GM23338 (cell line): ENCODE measurements at regions not wholly inside any gene's neighbourhood (a gene's known extent, or its start where the extent isn't known, plus 50 kb on each side); places are given as distances from the start of the nearest gene placed in this dataset.

Experiments used
- ATAC-seq: fragments of 200-7000 bp; cut with Tn5 transposase; 3 replicates; pipeline ENCODE4 v1.9.1; 2020
- DNase-seq: peaks from one replicate; pipeline ENCODE4 v3.0.0-alpha.2; 2015; ENCODE audit warnings: low spot score
- H2AFZ ChIP-seq: fragments of 200-600 bp; sonication (generic); 2 replicates; pipeline ENCODE4 v1.8.0; 2016; ENCODE audit warnings: antibody characterized with exemption, mild to moderate bottlenecking, moderate library complexity
- H3F3A ChIP-seq: fragments of 200-600 bp; sonication (generic); replicated peaks from 2 replicates; pipeline ENCODE4 v1.8.0; 2017; ENCODE audit warnings: antibody characterized with exemption, mixed run types, low read depth
- H3K27ac ChIP-seq: fragments of 200-600 bp; sonication (generic); 2 replicates; pipeline ENCODE4 v1.6.1; 2016; ENCODE audit warnings: low read depth
- H3K27me3 ChIP-seq: fragments of 200-600 bp; sonication (generic); 2 replicates; pipeline ENCODE4 v1.8.0; 2016; ENCODE audit warnings: mild to moderate bottlenecking, mixed run types, moderate library complexity; ENCODE audit not compliant: insufficient read depth
- H3K36me3 ChIP-seq: fragments of 200-600 bp; sonication (generic); 2 replicates; pipeline ENCODE4 v1.8.0; 2016; ENCODE audit warnings: mild to moderate bottlenecking; ENCODE audit not compliant: insufficient read depth
- H3K4me1 ChIP-seq: fragments of 200-600 bp; sonication (generic); 2 replicates; pipeline ENCODE4 v1.8.0; 2016; ENCODE audit warnings: mild to moderate bottlenecking, moderate library complexity; ENCODE audit not compliant: insufficient read depth
- H3K4me2 ChIP-seq: fragments of 200-600 bp; sonication (generic); 2 replicates; pipeline ENCODE4 v1.7.1; 2017; ENCODE audit warnings: mixed run types
- H3K4me3 ChIP-seq: fragments of 200-600 bp; sonication (generic); 2 replicates; pipeline ENCODE4 v1.6.1; 2016; ENCODE audit warnings: mixed run types
- H3K79me2 ChIP-seq: fragments of 200-600 bp; sonication (generic); replicated peaks from 2 replicates; pipeline ENCODE4 v1.8.0; 2017; ENCODE audit warnings: mild to moderate bottlenecking; ENCODE audit not compliant: insufficient read depth
- H3K9me2 ChIP-seq: fragments of 200-600 bp; sonication (generic); 2 replicates; pipeline ENCODE4 v1.8.0; 2017; ENCODE audit not compliant: insufficient read depth
- H4K20me1 ChIP-seq: fragments of 200-600 bp; sonication (generic); replicated peaks from 2 replicates; pipeline ENCODE4 v1.8.0; 2017; ENCODE audit warnings: mild to moderate bottlenecking; ENCODE audit not compliant: insufficient read depth
- H3K27ac Mint-ChIP-seq: 2 replicates; pipeline ENCODE4 v1.8.0; 2020; ENCODE audit warnings: inconsistent platforms, mild to moderate bottlenecking, moderate library complexity, mixed read lengths
- H3K27me3 Mint-ChIP-seq: 3 replicates; pipeline ENCODE4 v1.8.0; 2022; ENCODE audit warnings: low read depth, mild to moderate bottlenecking, moderate library complexity, mixed read lengths, inconsistent platforms; ENCODE audit not compliant: insufficient read depth, poor library complexity
- H3K36me3 Mint-ChIP-seq: 3 replicates; pipeline ENCODE4 v1.8.0; 2021; ENCODE audit warnings: low read depth, mild to moderate bottlenecking, inconsistent platforms, moderate library complexity, mixed read lengths
- H3K4me1 Mint-ChIP-seq: 3 replicates; pipeline ENCODE4 v1.8.0; 2020; ENCODE audit warnings: mild to moderate bottlenecking, inconsistent platforms, mixed read lengths
- H3K4me3 Mint-ChIP-seq: 3 replicates; pipeline ENCODE4 v1.8.0; 2021; ENCODE audit warnings: moderate library complexity, mild to moderate bottlenecking, inconsistent platforms, mixed read lengths
- H3K9me3 Mint-ChIP-seq: 3 replicates; pipeline ENCODE4 v1.8.0; 2020; ENCODE audit warnings: moderate library complexity, mild to moderate bottlenecking, inconsistent platforms, mixed read lengths
- CREB1 ChIP-seq: fragments of 250-450 bp; sonication (Bioruptor Pico); IDR thresholded peaks from 2 replicates; pipeline ENCODE4 v1.5.0; 2020; ENCODE audit warnings: low read depth, mild to moderate bottlenecking, moderate library complexity
- EZH2 ChIP-seq: fragments of 200-600 bp; sonication (generic); IDR thresholded peaks from one replicate; pipeline ENCODE4 v1.8.0; 2017; ENCODE audit warnings: antibody characterized with exemption, mild to moderate bottlenecking, low read depth; ENCODE audit not compliant: unreplicated experiment
- EZH2phosphoT487 ChIP-seq: fragments of 200-600 bp; sonication (generic); IDR thresholded peaks from one replicate; pipeline ENCODE4 v1.8.1; 2018; ENCODE audit warnings: antibody characterized with exemption; ENCODE audit not compliant: unreplicated experiment
- JUNB ChIP-seq: IDR thresholded peaks from one replicate; pipeline ENCODE4 v1.6.1; 2016; ENCODE audit warnings: antibody characterized with exemption; ENCODE audit not compliant: unreplicated experiment
- NANOG ChIP-seq: IDR thresholded peaks from 2 replicates; pipeline ENCODE4 v1.6.1; 2016; ENCODE audit warnings: antibody characterized with exemption, borderline replicate concordance
- POLR2AphosphoS5 ChIP-seq: IDR thresholded peaks from 2 replicates; pipeline ENCODE4 v1.6.1; 2016; ENCODE audit warnings: antibody characterized with exemption, low read depth
- STAT1 ChIP-seq: IDR thresholded peaks from one replicate; pipeline ENCODE4 v1.6.1; 2016; ENCODE audit warnings: antibody characterized with exemption; ENCODE audit not compliant: unreplicated experiment
- ZNF114 ChIP-seq: fragments of 250-450 bp; sonication (Bioruptor Pico); IDR thresholded peaks from 2 replicates; pipeline ENCODE4 v1.5.0; 2020; ENCODE audit warnings: mild to moderate bottlenecking, moderate library complexity
- ZNF331 ChIP-seq: fragments of 250-450 bp; sonication (Bioruptor Pico); IDR thresholded peaks from 2 replicates; pipeline ENCODE4 v1.5.0; 2020; ENCODE audit warnings: low read depth, mild to moderate bottlenecking, moderate library complexity
- TF ChIP-seq, protein P1 (sequence below): fragments of 250-450 bp; sonication (Bioruptor Pico); IDR thresholded peaks from 2 replicates; pipeline ENCODE4 v1.5.0; 2020; ENCODE audit warnings: mild to moderate bottlenecking, moderate library complexity
- TF ChIP-seq, protein P2 (sequence below), 2 experiments: fragments of 200-600 bp in 1 of 2; sonication (generic) in 1 of 2; conservative IDR thresholded peaks; 2 replicates each; pipeline versions ENCODE4 v1.5.1 to v1.6.1; 2016 to 2017; ENCODE audit warnings: antibody characterized with exemption in 2 of 2, low read depth in 2 of 2, mild to moderate bottlenecking in 2 of 2, moderate library complexity in 1 of 2
- TF ChIP-seq, protein P3 (sequence below): IDR thresholded peaks from one replicate; pipeline ENCODE4 v1.6.1; 2018; ENCODE audit warnings: antibody characterized with exemption; ENCODE audit not compliant: unreplicated experiment
- TF ChIP-seq, protein P4 (sequence below): IDR thresholded peaks from 2 replicates; pipeline ENCODE4 v1.6.1; 2016; ENCODE audit warnings: antibody characterized with exemption

DNA sequence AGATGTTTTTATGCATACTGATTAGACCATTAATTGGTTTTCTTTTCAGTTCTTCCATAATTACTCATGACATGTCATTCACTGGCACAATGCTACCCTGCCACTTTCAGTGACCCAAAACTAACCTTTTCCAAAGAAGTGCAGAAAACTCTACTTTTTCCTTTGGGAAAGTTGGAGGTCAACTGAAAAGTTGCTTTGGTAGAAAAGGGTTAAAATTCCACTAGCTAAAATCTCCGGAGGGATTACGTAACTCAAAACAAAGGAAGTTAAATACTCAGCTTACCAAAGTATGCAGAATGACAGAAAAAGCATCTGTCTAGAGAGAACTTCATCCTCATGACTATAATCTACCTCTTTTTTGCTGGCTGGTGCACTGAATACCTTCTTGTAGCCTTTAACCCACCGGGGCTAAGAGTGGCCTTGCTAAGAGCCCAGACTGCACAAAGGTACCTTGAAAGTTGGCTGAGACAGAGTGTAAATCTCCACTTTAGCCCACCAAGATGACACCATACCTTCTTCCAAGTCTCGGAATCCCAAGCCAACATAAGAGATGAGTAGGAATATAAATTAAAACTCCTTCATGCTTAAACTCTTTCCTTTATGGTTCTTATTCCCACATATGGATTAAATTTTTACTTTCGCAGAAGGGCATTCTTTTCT, 1099.5 kb upstream of the INTU start:
- no peak for TF ChIP-seq NANOG
- TF ChIP-seq, protein P1, sequence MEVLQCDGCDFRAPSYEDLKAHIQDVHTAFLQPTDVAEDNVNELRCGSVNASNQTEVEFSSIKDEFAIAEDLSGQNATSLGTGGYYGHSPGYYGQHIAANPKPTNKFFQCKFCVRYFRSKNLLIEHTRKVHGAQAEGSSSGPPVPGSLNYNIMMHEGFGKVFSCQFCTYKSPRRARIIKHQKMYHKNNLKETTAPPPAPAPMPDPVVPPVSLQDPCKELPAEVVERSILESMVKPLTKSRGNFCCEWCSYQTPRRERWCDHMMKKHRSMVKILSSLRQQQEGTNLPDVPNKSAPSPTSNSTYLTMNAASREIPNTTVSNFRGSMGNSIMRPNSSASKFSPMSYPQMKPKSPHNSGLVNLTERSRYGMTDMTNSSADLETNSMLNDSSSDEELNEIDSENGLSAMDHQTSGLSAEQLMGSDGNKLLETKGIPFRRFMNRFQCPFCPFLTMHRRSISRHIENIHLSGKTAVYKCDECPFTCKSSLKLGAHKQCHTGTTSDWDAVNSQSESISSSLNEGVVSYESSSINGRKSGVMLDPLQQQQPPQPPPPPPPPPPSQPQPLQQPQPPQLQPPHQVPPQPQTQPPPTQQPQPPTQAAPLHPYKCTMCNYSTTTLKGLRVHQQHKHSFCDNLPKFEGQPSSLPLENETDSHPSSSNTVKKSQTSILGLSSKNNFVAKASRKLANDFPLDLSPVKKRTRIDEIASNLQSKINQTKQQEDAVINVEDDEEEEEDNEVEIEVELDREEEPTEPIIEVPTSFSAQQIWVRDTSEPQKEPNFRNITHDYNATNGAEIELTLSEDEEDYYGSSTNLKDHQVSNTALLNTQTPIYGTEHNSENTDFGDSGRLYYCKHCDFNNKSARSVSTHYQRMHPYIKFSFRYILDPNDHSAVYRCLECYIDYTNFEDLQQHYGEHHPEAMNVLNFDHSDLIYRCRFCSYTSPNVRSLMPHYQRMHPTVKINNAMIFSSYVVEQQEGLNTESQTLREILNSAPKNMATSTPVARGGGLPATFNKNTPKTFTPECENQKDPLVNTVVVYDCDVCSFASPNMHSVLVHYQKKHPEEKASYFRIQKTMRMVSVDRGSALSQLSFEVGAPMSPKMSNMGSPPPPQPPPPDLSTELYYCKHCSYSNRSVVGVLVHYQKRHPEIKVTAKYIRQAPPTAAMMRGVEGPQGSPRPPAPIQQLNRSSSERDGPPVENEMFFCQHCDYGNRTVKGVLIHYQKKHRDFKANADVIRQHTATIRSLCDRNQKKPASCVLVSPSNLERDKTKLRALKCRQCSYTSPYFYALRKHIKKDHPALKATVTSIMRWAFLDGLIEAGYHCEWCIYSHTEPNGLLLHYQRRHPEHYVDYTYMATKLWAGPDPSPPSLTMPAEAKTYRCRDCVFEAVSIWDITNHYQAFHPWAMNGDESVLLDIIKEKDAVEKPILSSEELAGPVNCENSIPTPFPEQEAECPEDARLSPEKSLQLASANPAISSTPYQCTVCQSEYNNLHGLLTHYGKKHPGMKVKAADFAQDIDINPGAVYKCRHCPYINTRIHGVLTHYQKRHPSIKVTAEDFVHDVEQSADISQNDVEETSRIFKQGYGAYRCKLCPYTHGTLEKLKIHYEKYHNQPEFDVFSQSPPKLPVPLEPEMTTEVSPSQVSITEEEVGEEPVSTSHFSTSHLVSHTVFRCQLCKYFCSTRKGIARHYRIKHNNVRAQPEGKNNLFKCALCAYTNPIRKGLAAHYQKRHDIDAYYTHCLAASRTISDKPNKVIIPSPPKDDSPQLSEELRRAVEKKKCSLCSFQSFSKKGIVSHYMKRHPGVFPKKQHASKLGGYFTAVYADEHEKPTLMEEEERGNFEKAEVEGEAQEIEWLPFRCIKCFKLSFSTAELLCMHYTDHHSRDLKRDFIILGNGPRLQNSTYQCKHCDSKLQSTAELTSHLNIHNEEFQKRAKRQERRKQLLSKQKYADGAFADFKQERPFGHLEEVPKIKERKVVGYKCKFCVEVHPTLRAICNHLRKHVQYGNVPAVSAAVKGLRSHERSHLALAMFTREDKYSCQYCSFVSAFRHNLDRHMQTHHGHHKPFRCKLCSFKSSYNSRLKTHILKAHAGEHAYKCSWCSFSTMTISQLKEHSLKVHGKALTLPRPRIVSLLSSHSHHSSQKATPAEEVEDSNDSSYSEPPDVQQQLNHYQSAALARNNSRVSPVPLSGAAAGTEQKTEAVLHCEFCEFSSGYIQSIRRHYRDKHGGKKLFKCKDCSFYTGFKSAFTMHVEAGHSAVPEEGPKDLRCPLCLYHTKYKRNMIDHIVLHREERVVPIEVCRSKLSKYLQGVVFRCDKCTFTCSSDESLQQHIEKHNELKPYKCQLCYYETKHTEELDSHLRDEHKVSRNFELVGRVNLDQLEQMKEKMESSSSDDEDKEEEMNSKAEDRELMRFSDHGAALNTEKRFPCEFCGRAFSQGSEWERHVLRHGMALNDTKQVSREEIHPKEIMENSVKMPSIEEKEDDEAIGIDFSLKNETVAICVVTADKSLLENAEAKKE (CRISPR knock-in tag) = no peak
- TF ChIP-seq, protein P2, sequence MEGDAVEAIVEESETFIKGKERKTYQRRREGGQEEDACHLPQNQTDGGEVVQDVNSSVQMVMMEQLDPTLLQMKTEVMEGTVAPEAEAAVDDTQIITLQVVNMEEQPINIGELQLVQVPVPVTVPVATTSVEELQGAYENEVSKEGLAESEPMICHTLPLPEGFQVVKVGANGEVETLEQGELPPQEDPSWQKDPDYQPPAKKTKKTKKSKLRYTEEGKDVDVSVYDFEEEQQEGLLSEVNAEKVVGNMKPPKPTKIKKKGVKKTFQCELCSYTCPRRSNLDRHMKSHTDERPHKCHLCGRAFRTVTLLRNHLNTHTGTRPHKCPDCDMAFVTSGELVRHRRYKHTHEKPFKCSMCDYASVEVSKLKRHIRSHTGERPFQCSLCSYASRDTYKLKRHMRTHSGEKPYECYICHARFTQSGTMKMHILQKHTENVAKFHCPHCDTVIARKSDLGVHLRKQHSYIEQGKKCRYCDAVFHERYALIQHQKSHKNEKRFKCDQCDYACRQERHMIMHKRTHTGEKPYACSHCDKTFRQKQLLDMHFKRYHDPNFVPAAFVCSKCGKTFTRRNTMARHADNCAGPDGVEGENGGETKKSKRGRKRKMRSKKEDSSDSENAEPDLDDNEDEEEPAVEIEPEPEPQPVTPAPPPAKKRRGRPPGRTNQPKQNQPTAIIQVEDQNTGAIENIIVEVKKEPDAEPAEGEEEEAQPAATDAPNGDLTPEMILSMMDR (conservative IDR thresholded peaks at IDR 0.05; ENCODE audit: low read depth in 2 of 2) = no peak
- TF ChIP-seq POLR2AphosphoS5 = no peak
- TF ChIP-seq, protein P3, sequence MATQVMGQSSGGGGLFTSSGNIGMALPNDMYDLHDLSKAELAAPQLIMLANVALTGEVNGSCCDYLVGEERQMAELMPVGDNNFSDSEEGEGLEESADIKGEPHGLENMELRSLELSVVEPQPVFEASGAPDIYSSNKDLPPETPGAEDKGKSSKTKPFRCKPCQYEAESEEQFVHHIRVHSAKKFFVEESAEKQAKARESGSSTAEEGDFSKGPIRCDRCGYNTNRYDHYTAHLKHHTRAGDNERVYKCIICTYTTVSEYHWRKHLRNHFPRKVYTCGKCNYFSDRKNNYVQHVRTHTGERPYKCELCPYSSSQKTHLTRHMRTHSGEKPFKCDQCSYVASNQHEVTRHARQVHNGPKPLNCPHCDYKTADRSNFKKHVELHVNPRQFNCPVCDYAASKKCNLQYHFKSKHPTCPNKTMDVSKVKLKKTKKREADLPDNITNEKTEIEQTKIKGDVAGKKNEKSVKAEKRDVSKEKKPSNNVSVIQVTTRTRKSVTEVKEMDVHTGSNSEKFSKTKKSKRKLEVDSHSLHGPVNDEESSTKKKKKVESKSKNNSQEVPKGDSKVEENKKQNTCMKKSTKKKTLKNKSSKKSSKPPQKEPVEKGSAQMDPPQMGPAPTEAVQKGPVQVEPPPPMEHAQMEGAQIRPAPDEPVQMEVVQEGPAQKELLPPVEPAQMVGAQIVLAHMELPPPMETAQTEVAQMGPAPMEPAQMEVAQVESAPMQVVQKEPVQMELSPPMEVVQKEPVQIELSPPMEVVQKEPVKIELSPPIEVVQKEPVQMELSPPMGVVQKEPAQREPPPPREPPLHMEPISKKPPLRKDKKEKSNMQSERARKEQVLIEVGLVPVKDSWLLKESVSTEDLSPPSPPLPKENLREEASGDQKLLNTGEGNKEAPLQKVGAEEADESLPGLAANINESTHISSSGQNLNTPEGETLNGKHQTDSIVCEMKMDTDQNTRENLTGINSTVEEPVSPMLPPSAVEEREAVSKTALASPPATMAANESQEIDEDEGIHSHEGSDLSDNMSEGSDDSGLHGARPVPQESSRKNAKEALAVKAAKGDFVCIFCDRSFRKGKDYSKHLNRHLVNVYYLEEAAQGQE = no peak
- no peak for TF ChIP-seq CREB1 (CRISPR knock-in tag)
- no peak for TF ChIP-seq STAT1
- TF ChIP-seq, protein P4, sequence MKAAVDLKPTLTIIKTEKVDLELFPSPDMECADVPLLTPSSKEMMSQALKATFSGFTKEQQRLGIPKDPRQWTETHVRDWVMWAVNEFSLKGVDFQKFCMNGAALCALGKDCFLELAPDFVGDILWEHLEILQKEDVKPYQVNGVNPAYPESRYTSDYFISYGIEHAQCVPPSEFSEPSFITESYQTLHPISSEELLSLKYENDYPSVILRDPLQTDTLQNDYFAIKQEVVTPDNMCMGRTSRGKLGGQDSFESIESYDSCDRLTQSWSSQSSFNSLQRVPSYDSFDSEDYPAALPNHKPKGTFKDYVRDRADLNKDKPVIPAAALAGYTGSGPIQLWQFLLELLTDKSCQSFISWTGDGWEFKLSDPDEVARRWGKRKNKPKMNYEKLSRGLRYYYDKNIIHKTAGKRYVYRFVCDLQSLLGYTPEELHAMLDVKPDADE = no peak
- no peak for TF ChIP-seq ZNF114 (CRISPR knock-in tag)
- TF ChIP-seq ZNF331 (CRISPR knock-in tag) = no peak
- TF ChIP-seq JUNB = no peak
- TF ChIP-seq EZH2phosphoT487 = no peak
- no peak for TF ChIP-seq EZH2
- Mint-ChIP-seq H3K27ac (no peak overlapping the region; the same call in 1 of the 2 replicates), H3K9me3 (no peaks in the 10 kb centered on the region), H3K4me3 (no peak overlapping the region), H3K27me3 (peaks cover 2% of the 10 kb centered on the region), H3K4me1 (peaks cover 10% of the 10 kb centered on the region; the same call in 1 of the 3 replicates), H3K36me3 (no peaks in the 10 kb centered on the region)
- H3K36me3 ChIP-seq = no peaks in the 10 kb centered on the region
- ATAC-seq (no peak), DNase-seq (no peak)
- H2AFZ ChIP-seq = no peak overlapping the region
- no peak overlapping the region for H3K4me2 ChIP-seq
- H3K4me1 ChIP-seq = no peaks in the 10 kb centered on the region
- H3F3A ChIP-seq = no peaks in the 10 kb centered on the region
- H3K79me2 ChIP-seq = no peaks in the 10 kb centered on the region
- H3K27ac ChIP-seq = no peak overlapping the region
- H3K27me3 ChIP-seq = no peaks in the 10 kb centered on the region
- H3K4me3 ChIP-seq = no peak overlapping the region
- H4K20me1 ChIP-seq = no peaks in the 10 kb centered on the region
- no peaks in the 10 kb centered on the region for H3K9me2 ChIP-seq
